ENCODE measurements at regions not wholly inside any gene's neighbourhood (a gene's known extent, or its start where the extent isn't known, plus 50 kb on each side); places are given as distances from the start of the nearest gene placed in this dataset.

DNA sequence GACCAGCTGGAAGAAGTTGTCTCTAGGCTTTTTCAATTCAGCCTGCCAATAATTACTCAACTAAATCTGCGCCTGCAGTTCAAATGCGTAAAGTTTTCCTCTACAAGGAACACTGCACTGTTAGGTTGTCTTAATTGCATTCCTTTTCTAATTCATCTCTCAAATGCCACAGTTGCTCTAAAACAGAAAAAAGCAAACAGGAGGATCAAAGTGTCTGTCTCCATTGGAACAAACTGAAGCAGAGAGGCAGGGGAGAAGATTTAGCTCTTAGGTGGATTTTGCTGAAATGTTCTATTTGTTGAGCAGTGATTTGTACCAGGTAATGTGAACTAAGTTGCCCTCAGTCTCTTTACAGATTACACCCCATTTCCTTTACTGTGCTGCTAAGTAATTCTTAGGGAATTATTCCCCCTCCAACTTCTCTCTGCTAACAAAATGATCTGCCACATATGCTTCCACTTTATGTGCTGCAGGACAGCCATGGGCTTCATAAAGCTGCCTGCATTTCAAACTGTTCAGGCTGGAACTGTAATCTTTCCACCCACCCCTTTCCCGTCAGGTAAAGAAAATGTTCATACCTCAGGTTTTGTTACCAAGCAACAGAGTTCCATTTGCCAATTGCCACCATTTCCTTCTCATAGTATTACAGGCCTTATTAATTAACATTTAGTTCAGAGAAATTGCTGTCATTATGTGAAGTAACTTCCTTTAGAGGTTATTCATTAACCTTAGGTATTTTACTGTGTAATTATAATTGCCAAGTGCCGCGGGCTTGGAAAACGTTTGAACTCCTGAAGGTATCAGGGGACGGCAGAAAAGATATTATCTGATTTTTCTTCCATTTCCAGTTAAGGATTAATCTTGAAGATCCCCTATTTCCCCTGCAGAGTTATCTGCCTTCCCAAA is 149.3 kb downstream of the SPRY1 start:
- H3K9me3 Mint-ChIP-seq = no peaks in the 10 kb centered on the region
- H3K27me3 Mint-ChIP-seq = no peaks in the 10 kb centered on the region
- no peak overlapping the region for H3K27ac Mint-ChIP-seq
- no peaks in the 10 kb centered on the region for H3K4me1 Mint-ChIP-seq (ENCODE audit: low read depth)
- DNase-seq = no peak
- H3K36me3 Mint-ChIP-seq (ENCODE audit: low read depth) = no peaks in the 10 kb centered on the region
- H3K4me3 Mint-ChIP-seq = no peak overlapping the region

GRCh38 chr4:123546573-123547060 is 150.0 kb downstream of the SPRY1 start:
- Mint-ChIP-seq H3K36me3 (ENCODE audit: low read depth) (no peaks in the 10 kb centered on the region), H3K27ac (no peak overlapping the region), H3K4me1 (ENCODE audit: low read depth) (no peaks in the 10 kb centered on the region), H3K4me3 (no peak overlapping the region), H3K27me3 (no peaks in the 10 kb centered on the region), H3K9me3 (no peaks in the 10 kb centered on the region)
- DNase-seq = no peak

- no peaks in the 10 kb centered on the region for H3K9me3 Mint-ChIP-seq
- no peak for DNase-seq
- no peak overlapping the region for H3K27ac Mint-ChIP-seq
- H3K27me3 Mint-ChIP-seq = no peaks in the 10 kb centered on the region
- no peaks in the 10 kb centered on the region for H3K36me3 Mint-ChIP-seq (ENCODE audit: low read depth)
- H3K4me1 Mint-ChIP-seq (ENCODE audit: low read depth) = no peaks in the 10 kb centered on the region
- no peak overlapping the region for H3K4me3 Mint-ChIP-seq
These were observed 150.9 kb downstream of the SPRY1 start for GRCh38 chr4:123547216-123548165.

- no peak overlapping the region for H3K4me3 Mint-ChIP-seq
- H3K4me1 Mint-ChIP-seq (ENCODE audit: low read depth) = no peaks in the 10 kb centered on the region
These were observed 156.7 kb downstream of the SPRY1 start for GRCh38 chr4:123553279-123553678.

DNA sequence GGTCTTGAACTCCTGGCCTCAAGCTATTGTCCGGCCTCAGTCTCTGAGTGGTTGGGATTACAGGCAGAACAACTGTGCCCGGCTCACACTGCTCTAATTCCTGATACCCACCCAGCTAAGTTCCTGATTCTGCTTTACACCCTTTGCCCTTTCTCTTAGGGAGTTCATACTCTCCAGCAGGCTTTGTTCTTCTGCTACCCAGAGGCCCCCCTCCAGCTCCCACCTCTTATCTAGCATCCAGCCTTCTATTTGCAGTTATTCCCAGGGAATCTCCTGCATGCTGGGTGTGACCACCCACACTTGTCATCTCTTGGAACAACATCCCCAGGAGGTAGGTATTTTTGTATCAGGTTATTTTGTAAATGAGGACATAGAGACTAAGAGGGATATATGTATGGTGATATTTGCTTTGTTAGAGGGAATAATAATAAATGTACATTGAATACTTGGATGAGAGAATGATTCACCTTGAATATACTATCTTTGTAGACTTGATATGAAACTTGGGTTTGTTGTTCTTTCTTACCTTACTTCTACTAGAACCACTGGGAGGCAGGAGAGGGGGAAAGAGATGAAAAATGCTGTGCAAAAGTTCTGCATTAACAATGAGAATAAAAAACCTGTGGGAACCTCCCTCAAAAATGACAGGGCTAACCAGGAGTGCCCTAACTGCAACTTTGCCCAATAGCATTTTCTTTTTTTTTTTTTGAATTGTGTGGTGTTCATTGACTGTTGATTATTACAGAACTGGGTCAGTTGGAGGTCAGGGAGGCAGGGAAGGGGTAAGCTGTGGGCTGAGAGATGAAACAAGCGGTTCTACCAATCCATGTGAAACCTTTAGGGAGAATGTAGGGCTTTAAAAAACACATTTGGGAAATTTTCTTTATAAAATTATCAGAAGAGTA is 157.4 kb downstream of the SPRY1 start:
- no peak for DNase-seq
- no peak overlapping the region for H3K4me3 Mint-ChIP-seq
- H3K36me3 Mint-ChIP-seq (ENCODE audit: low read depth) = no peaks in the 10 kb centered on the region
- H3K27ac Mint-ChIP-seq = no peak overlapping the region
- H3K4me1 Mint-ChIP-seq (ENCODE audit: low read depth) = no peaks in the 10 kb centered on the region
- H3K27me3 Mint-ChIP-seq = no peaks in the 10 kb centered on the region
- no peaks in the 10 kb centered on the region for H3K9me3 Mint-ChIP-seq

More at GRCh38 chr4:123553279-123553678, 156.7 kb downstream of the SPRY1 start:
- Mint-ChIP-seq H3K27me3 (no peaks in the 10 kb centered on the region), H3K9me3 (no peaks in the 10 kb centered on the region), H3K36me3 (ENCODE audit: low read depth) (no peaks in the 10 kb centered on the region), H3K27ac (no peak overlapping the region)
- DNase-seq = no peak

GRCh38 chr4:123554801-123555232 is 158.2 kb downstream of the SPRY1 start:
- Mint-ChIP-seq H3K9me3 (no peaks in the 10 kb centered on the region), H3K4me1 (ENCODE audit: low read depth) (no peaks in the 10 kb centered on the region), H3K27me3 (no peaks in the 10 kb centered on the region), H3K36me3 (ENCODE audit: low read depth) (no peaks in the 10 kb centered on the region), H3K27ac (no peak overlapping the region), H3K4me3 (no peak overlapping the region)
- no peak for DNase-seq

DNA sequence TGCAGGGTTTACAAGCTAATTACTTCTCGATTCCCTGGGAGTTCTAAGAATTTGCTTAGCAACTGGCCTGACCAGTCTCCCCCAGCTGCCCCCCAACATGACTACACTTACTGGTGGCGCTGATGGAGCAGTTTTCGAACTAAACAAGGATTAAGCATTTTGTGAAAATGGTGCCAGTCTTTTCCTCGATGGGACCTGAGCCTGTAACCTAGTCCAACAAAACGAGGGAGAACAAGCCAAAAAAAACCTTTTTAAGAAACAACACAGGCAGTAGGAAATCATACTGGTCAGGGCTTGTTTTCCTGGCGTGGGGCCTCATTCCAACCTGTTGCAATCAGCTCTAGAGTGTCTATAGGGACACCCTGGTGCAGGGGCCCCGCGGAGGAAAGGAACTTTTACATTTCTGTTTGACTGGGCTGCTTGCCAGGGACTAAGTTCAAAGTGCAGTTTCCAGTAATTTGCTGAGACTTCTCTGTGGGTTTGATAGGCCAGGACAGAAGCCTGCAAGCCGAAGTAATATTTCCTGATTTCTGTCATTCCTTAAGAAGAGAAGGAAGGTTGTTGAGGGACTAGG is 158.7 kb downstream of the SPRY1 start:
- Mint-ChIP-seq H3K27ac (no peak overlapping the region), H3K27me3 (no peaks in the 10 kb centered on the region), H3K9me3 (no peaks in the 10 kb centered on the region), H3K36me3 (ENCODE audit: low read depth) (no peaks in the 10 kb centered on the region), H3K4me1 (ENCODE audit: low read depth) (no peaks in the 10 kb centered on the region), H3K4me3 (no peak overlapping the region)
- no peak for DNase-seq

GRCh38 chr4:123555807-123556273 is 159.2 kb downstream of the SPRY1 start:
- no peaks in the 10 kb centered on the region for H3K27me3 Mint-ChIP-seq
- no peaks in the 10 kb centered on the region for H3K9me3 Mint-ChIP-seq
- H3K4me1 Mint-ChIP-seq (ENCODE audit: low read depth) = no peaks in the 10 kb centered on the region
- DNase-seq = no peak
- no peak overlapping the region for H3K4me3 Mint-ChIP-seq
- no peak overlapping the region for H3K27ac Mint-ChIP-seq
- no peaks in the 10 kb centered on the region for H3K36me3 Mint-ChIP-seq (ENCODE audit: low read depth)

GRCh38 chr4:123556526-123556925 is 159.9 kb downstream of the SPRY1 start:
- H3K27ac Mint-ChIP-seq = no peak overlapping the region
- H3K4me3 Mint-ChIP-seq = no peak overlapping the region
- no peaks in the 10 kb centered on the region for H3K4me1 Mint-ChIP-seq (ENCODE audit: low read depth)
- H3K27me3 Mint-ChIP-seq = no peaks in the 10 kb centered on the region
- DNase-seq = no peak
- no peaks in the 10 kb centered on the region for H3K9me3 Mint-ChIP-seq
- H3K36me3 Mint-ChIP-seq (ENCODE audit: low read depth) = no peaks in the 10 kb centered on the region

GRCh38 chr4:123557857-123558536 is 161.4 kb downstream of the SPRY1 start:
- Mint-ChIP-seq H3K27ac (no peak overlapping the region), H3K4me1 (ENCODE audit: low read depth) (no peaks in the 10 kb centered on the region), H3K4me3 (no peak overlapping the region), H3K27me3 (no peaks in the 10 kb centered on the region), H3K9me3 (no peaks in the 10 kb centered on the region), H3K36me3 (ENCODE audit: low read depth) (no peaks in the 10 kb centered on the region)
- no peak for DNase-seq

- H3K4me1 Mint-ChIP-seq (ENCODE audit: low read depth) = no peaks in the 10 kb centered on the region
- H3K9me3 Mint-ChIP-seq = no peaks in the 10 kb centered on the region
- no peak overlapping the region for H3K27ac Mint-ChIP-seq
- no peaks in the 10 kb centered on the region for H3K27me3 Mint-ChIP-seq
- no peak for DNase-seq
- H3K4me3 Mint-ChIP-seq = no peak overlapping the region
- H3K36me3 Mint-ChIP-seq (ENCODE audit: low read depth) = no peaks in the 10 kb centered on the region
These were observed 162.3 kb downstream of the SPRY1 start for GRCh38 chr4:123558865-123559264.

DNA sequence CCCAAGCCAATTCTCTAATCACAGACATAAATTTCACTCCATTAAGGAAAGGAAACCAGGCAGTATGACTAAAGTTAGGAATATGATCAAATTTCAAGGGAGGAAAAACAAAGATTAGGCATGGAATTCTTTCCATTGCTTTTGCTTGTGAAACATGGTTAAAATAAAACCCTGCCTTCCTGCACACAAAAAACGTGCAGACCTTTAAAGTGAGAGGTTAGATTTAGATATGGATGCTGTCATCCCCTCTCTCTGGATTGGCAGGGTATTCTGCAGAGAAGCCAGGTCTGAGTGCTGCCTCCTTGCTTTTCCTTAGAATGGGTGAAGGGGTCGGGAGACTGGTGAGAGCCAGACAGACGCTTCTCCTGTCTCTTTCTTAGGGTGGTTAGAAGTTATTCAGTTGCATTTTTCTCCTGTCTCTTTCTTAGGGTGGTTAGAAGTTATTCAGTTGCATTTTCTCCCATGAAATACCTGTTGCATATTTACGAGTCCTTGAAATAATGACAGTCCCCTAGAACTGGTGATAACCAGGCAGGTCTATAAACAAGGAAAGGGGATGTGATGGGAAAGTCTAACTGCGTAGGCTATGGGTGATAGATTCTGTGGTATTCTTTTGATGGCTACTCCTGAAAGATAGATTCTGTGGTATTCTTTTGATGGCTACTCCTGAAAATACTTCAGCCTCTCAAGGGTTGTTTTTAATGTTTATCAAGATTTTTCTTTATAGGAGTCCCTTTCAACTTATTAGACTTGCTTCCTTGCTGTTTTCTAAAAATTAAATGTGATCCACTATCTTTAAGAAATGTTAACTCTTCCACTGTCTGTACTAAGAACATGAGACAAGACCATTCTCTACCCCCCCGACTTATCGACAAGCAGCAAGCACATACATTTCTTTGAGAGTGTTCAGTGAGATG is 163.6 kb downstream of the SPRY1 start:
- Mint-ChIP-seq H3K27me3 (no peaks in the 10 kb centered on the region), H3K27ac (no peak overlapping the region), H3K4me1 (ENCODE audit: low read depth) (peaks cover 1% of the 10 kb centered on the region), H3K36me3 (ENCODE audit: low read depth) (no peaks in the 10 kb centered on the region), H3K9me3 (no peaks in the 10 kb centered on the region), H3K4me3 (no peak overlapping the region)
- DNase-seq = no peak

Measured in activated T-cell treated with anti-CD3 and anti-CD28 coated beads, Interleukin-2, amount 50 U/mL, for 24 hours (primary cell).